DND-41 (cell line): ENCODE measurements at regions not wholly inside any gene's neighbourhood (a gene's known extent, or its start where the extent isn't known, plus 50 kb on each side); places are given as distances from the start of the nearest gene placed in this dataset.

Source experiments
- CTCF ChIP-seq: IDR thresholded peaks from 2 replicates; pipeline ENCODE4 v1.5.1; 2012; ENCODE audit warnings: borderline replicate concordance, low read length, moderate library complexity, mild to moderate bottlenecking; ENCODE audit not compliant: poor library complexity, severe bottlenecking; ENCODE audit errors: extremely low read depth
- EZH2 ChIP-seq: IDR thresholded peaks from 3 replicates; pipeline ENCODE4 v1.6.1; 2012; ENCODE audit warnings: borderline replicate concordance, low read depth, mild to moderate bottlenecking, moderate library complexity, low read length, inconsistent platforms; ENCODE audit not compliant: severe bottlenecking

- TF ChIP-seq CTCF (no peak), EZH2 (no peak)
Observed at GRCh38 chr4:28228561-28229491, 1368.2 kb downstream of the STIM2 start.
